ENCODE measurements at regions not wholly inside any gene's neighbourhood (a gene's known extent, or its start where the extent isn't known, plus 50 kb on each side); places are given as distances from the start of the nearest gene placed in this dataset.

GRCh38 chr2:64787019-64787365 is 133.3 kb upstream of the SERTAD2 start:
- no peak for TF ChIP-seq CTCF (IDR thresholded peaks at IDR 0.05)
- TF ChIP-seq POLR2A (IDR thresholded peaks at IDR 0.05): no peak
- no peak for TF ChIP-seq POLR2AphosphoS5 (IDR thresholded peaks at IDR 0.05)
- TF ChIP-seq EP300 (IDR thresholded peaks at IDR 0.05; ENCODE audit: low read depth): no peak

Data from transverse colon (tissue), 4 donors.